HG03521 (cell line): ENCODE measurements at regions not wholly inside any gene's neighbourhood (a gene's known extent, or its start where the extent isn't known, plus 50 kb on each side); places are given as distances from the start of the nearest gene placed in this dataset.

Experiments used
- ATAC-seq: cut with Tn5 transposase; IDR thresholded peaks from one replicate; pipeline ENCODE4 v1.9.1; 2021; ENCODE audit warnings: mild to moderate bottlenecking, moderate library complexity; ENCODE audit not compliant: unreplicated experiment

GRCh38 chr5:2027790-2028189 lies 145.1 kb upstream of the IRX4 start:
- ATAC-seq, result no peak

GRCh38 chr5:2024986-2025721 lies 142.4 kb upstream of the IRX4 start:
- ATAC-seq, result no peak

GRCh38 chr5:2023196-2023595 lies 140.5 kb upstream of the IRX4 start:
- no peak for ATAC-seq

GRCh38 chr5:2022436-2022835 lies 139.7 kb upstream of the IRX4 start:
- ATAC-seq, result no peak

- ATAC-seq, result no peak
Observed at GRCh38 chr5:2021484-2022176, 138.9 kb upstream of the IRX4 start.

- ATAC-seq, result no peak
Observed at GRCh38 chr5:2020730-2021129, 138.0 kb upstream of the IRX4 start.

GRCh38 chr5:2019716-2020115 lies 137.0 kb upstream of the IRX4 start:
- no peak for ATAC-seq

- ATAC-seq, result no peak
Observed at GRCh38 chr5:2018390-2018724, 135.6 kb upstream of the IRX4 start.

- no peak for ATAC-seq
Observed at GRCh38 chr5:2017540-2018389, 135.0 kb upstream of the IRX4 start.

GRCh38 chr5:2015961-2016360 lies 133.2 kb upstream of the IRX4 start:
- ATAC-seq, result no peak

- ATAC-seq, result no peak
Observed at GRCh38 chr5:2015124-2015848, 132.6 kb upstream of the IRX4 start.

GRCh38 chr5:2014058-2014610 lies 131.4 kb upstream of the IRX4 start:
- no peak for ATAC-seq

GRCh38 chr5:2013301-2014057 lies 130.8 kb upstream of the IRX4 start:
- no peak for ATAC-seq

GRCh38 chr5:2012885-2013284 lies 130.2 kb upstream of the IRX4 start:
- ATAC-seq, result no peak

- ATAC-seq, result no peak
Observed at GRCh38 chr5:2011481-2012411, 129.0 kb upstream of the IRX4 start.

- ATAC-seq, result no peak
Observed at GRCh38 chr5:2010940-2011339, 128.2 kb upstream of the IRX4 start.

GRCh38 chr5:2009986-2010914 lies 127.5 kb upstream of the IRX4 start:
- ATAC-seq, result no peak
